HepG2 (cell line): ENCODE measurements at regions not wholly inside any gene's neighbourhood (a gene's known extent, or its start where the extent isn't known, plus 50 kb on each side); places are given as distances from the start of the nearest gene placed in this dataset.

ENCODE experiments used
- ATAC-seq: fragments of 200-7000 bp; cut with Tn5 transposase; 3 replicates; pipeline ENCODE4 v1.9.1; 2020; ENCODE audit warnings: mild to moderate bottlenecking, moderate library complexity
- BruUV-seq: library from RNA; stranded (reverse); fragments of 400-500 nt; replicated peaks from 2 replicates; lab custom pipeline; 2021; lab: Mats Ljungman, UMichigan
- CTCF ChIA-PET: fragments of 300-600 bp; formaldehyde crosslinking; extraction: SDS; loops from one replicate; lab custom pipeline; 2021; ENCODE audit warnings: low total read pairs, inconsistent platforms, low intra/inter-chr PET ratio; lab: Yijun Ruan, JAX
- POLR2A ChIA-PET: fragments of 350-600 bp; sonication (Branson Sonifier 250); formaldehyde crosslinking; loops from one replicate; lab custom pipeline; 2020; ENCODE audit warnings: antibody characterized with exemption, inconsistent platforms; lab: Yijun Ruan, JAX
- DNase-seq: peaks from one replicate; pipeline ENCODE4 v3.0.0-alpha.2; 2015; ENCODE audit warnings: low spot score
- FAIRE-seq: peaks from 3 replicates; lab custom pipeline; 2011; peaks lifted over from hg19 to GRCh38; lab: Jason Lieb, UNC
- H2AFZ ChIP-seq: one replicate; pipeline ENCODE4 v1.6.1; 2011; ENCODE audit warnings: low read length, inconsistent platforms
- H3K27ac ChIP-seq: fragments of 300-600 bp; 3 replicates; pipeline ENCODE4 v1.8.0; 2011; ENCODE audit warnings: mixed run types, mild to moderate bottlenecking, mixed read lengths, low read length, inconsistent platforms; ENCODE audit not compliant: insufficient read depth; ENCODE audit errors: extremely low read length
- H3K27me3 ChIP-seq, 2 experiments: fragments of 200-600 bp in 1 of 2; 2 replicates in 1 of 2; 3 replicates in 1 of 2; pipeline versions ENCODE4 v1.6.0 to v1.8.0; 2011; ENCODE audit warnings: low read length in 2 of 2, mild to moderate bottlenecking in 2 of 2, moderate library complexity in 2 of 2, inconsistent platforms in 1 of 2; ENCODE audit not compliant: insufficient read depth in 2 of 2, control insufficient read depth in 1 of 2
- H3K36me3 ChIP-seq, 2 experiments: fragments of 200-600 bp in 1 of 2; replicated peaks in 1 of 2; 2 replicates in 1 of 2; 3 replicates in 1 of 2; pipeline versions ENCODE4 v1.5.1 to v1.8.0; 2011; ENCODE audit warnings: low read length in 2 of 2, inconsistent platforms in 1 of 2; ENCODE audit not compliant: insufficient read depth in 2 of 2, control insufficient read depth in 1 of 2
- H3K4me1 ChIP-seq: 2 replicates; pipeline ENCODE4 v1.5.1; 2012; ENCODE audit warnings: low read length, inconsistent platforms; ENCODE audit not compliant: insufficient read depth
- H3K4me2 ChIP-seq: 2 replicates; pipeline ENCODE4 v1.6.0; 2011; ENCODE audit warnings: low read depth, low read length, inconsistent platforms
- H3K4me3 ChIP-seq, 3 experiments: fragments of 200-600 bp in 1 of 3; sonication (generic), shearing (Covaris generic) in 1 of 3; replicated peaks in 1 of 3; 2 replicates each; pipeline ENCODE4 v1.5.1; 2011 to 2016; ENCODE audit warnings: low read length in 3 of 3, inconsistent platforms in 2 of 3, low read depth in 2 of 3, mild to moderate bottlenecking in 2 of 3, control low read depth in 1 of 3, mixed read lengths in 1 of 3; ENCODE audit not compliant: insufficient read depth in 1 of 3
- H3K79me2 ChIP-seq: one replicate; pipeline ENCODE4 v1.6.1; 2011; ENCODE audit warnings: low read length, inconsistent platforms; ENCODE audit not compliant: insufficient read depth
- H3K9ac ChIP-seq: 2 replicates; pipeline ENCODE4 v1.6.0; 2011; ENCODE audit warnings: mild to moderate bottlenecking, low read depth, low read length, inconsistent platforms; ENCODE audit not compliant: insufficient read depth
- H3K9me3 ChIP-seq: 2 replicates; pipeline ENCODE4 v1.5.1; 2012; ENCODE audit warnings: mild to moderate bottlenecking, low read length
- H4K20me1 ChIP-seq: 2 replicates; pipeline ENCODE4 v1.6.0; 2011; ENCODE audit warnings: inconsistent platforms, mild to moderate bottlenecking, low read length, moderate library complexity; ENCODE audit not compliant: insufficient read depth
- FOXO1 ChIP-seq: sonication (generic); formaldehyde crosslinking; IDR thresholded peaks from 2 replicates; pipeline ENCODE4 v1.4.0; 2020; ENCODE audit warnings: missing genetic modification reagents
- HDAC1 ChIP-seq: sonication (generic); formaldehyde crosslinking; IDR thresholded peaks from 2 replicates; pipeline ENCODE4 v1.5.1; 2020; ENCODE audit warnings: mild to moderate bottlenecking, missing genetic modification reagents
- KDM5A ChIP-seq: fragments of 200-600 bp; sonication (generic); IDR thresholded peaks from 2 replicates; pipeline ENCODE4 v1.7.0; 2018; ENCODE audit warnings: antibody characterized with exemption, mild to moderate bottlenecking, low read length, borderline replicate concordance
- MTA3 ChIP-seq: sonication (generic); formaldehyde crosslinking; IDR thresholded peaks from 2 replicates; pipeline ENCODE4 v1.4.0; 2020; ENCODE audit warnings: missing genetic modification reagents
- NKX3-1 ChIP-seq: sonication (generic); formaldehyde crosslinking; IDR thresholded peaks from 2 replicates; pipeline ENCODE4 v1.5.0; 2020; ENCODE audit warnings: missing genetic modification reagents
- NR2F2 ChIP-seq: IDR thresholded peaks from 2 replicates; pipeline ENCODE4 v1.6.1; 2012; ENCODE audit warnings: low read depth, inconsistent platforms, borderline replicate concordance
- SMAD3 ChIP-seq: sonication (generic); formaldehyde crosslinking; IDR thresholded peaks from 2 replicates; pipeline ENCODE4 v1.4.0; 2020; ENCODE audit warnings: missing genetic modification reagents
- ZFP62 ChIP-seq: sonication (generic); formaldehyde crosslinking; IDR thresholded peaks from 2 replicates; pipeline ENCODE4 v1.4.0; 2020; ENCODE audit warnings: missing genetic modification reagents
- ZNF678 ChIP-seq: sonication (generic); formaldehyde crosslinking; IDR thresholded peaks from 2 replicates; pipeline ENCODE4 v1.4.0; 2020; ENCODE audit warnings: mild to moderate bottlenecking, missing genetic modification reagents
- ZNF746 ChIP-seq: sonication (generic); formaldehyde crosslinking; IDR thresholded peaks from 2 replicates; pipeline ENCODE4 v1.8.0; 2022; ENCODE audit warnings: mild to moderate bottlenecking, missing genetic modification reagents
- WGBS: methylation state at CpG from one replicate; pipeline ENCODE4 v1.1.6; 2017; ENCODE audit warnings: low lambda C conversion rate; 5-methylcytosine and 5-hydroxymethylcytosine counted together
- in situ Hi-C: cut with HindIII; loops from 2 replicates; pipeline ENCODE4 v1.10.0; 2017; ENCODE audit warnings: low pct_unique_long_range_greater_than_20kb; ENCODE audit not compliant: extremely low pct_ligation_motif_present
- intact Hi-C: fragments of 100-400 bp; cut with micrococcal nuclease; formaldehyde crosslinking; loops from one replicate; pipeline ENCODE4 v1.10.0; 2022; ENCODE audit not compliant: unreplicated experiment
- TF ChIP-seq, protein P1 (sequence below): sonication (generic); formaldehyde crosslinking; IDR thresholded peaks from 2 replicates; pipeline ENCODE4 v1.4.0; 2020; ENCODE audit warnings: mild to moderate bottlenecking, low read depth, missing genetic modification reagents
- TF ChIP-seq, protein P2 (sequence below): sonication (generic); formaldehyde crosslinking; IDR thresholded peaks from 2 replicates; pipeline ENCODE4 v1.4.0; 2020; ENCODE audit warnings: missing genetic modification reagents

DNA sequence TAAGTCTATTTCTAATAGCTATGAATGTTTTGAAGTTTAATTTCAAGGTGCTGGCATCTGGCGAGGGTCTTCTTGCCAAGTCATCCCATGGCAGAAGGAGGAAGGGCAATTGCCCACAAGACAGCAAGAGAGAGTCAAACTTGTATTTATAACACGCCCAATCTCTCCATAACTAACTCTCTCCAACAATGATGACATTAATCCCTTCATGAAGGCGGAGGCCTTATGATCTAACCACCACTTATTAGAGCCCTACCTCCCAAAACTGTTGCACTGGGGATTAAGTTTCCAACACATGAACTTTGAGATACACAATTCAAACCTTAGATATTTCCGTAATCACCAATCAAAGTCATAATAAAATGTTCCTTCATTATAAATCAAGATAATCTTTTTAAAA is 406.9 kb downstream of the CNTN6 start:
- DNase-seq (no peak), FAIRE-seq (no peak), ATAC-seq (no peak)
- intact Hi-C loops (no loop called here), in situ Hi-C loops (no loop called here)
- Histone ChIP-seq H3K4me3 (no peak overlapping the region), H3K4me2 (no peak overlapping the region), H2AFZ (no peak overlapping the region), H3K36me3 (no peaks in the 10 kb centered on the region), H3K27ac (no peak overlapping the region), H3K9ac (no peak overlapping the region), H3K79me2 (no peaks in the 10 kb centered on the region), H3K9me3 (peaks cover 83% of the 10 kb centered on the region), H4K20me1 (no peaks in the 10 kb centered on the region), H3K27me3 (no peaks in the 10 kb centered on the region), H3K4me1 (no peaks in the 10 kb centered on the region)
- no peak for TF ChIP-seq ZFP62 (CRISPR knock-in tag)
- TF ChIP-seq ZNF678 (CRISPR knock-in tag) = no peak
- TF ChIP-seq KDM5A = no peak
- no peak for TF ChIP-seq HDAC1 (CRISPR knock-in tag)
- no peak for TF ChIP-seq SMAD3 (CRISPR knock-in tag)
- TF ChIP-seq ZNF746 (CRISPR knock-in tag) = no peak
- TF ChIP-seq NKX3-1 (CRISPR knock-in tag) = no peak
- no TSS peak for BruUV-seq
- WGBS = 1% methylated on average over 4 of the region's 4 CpGs
- POLR2A ChIA-PET = no interaction called here
- CTCF ChIA-PET = no interaction called here

DNA sequence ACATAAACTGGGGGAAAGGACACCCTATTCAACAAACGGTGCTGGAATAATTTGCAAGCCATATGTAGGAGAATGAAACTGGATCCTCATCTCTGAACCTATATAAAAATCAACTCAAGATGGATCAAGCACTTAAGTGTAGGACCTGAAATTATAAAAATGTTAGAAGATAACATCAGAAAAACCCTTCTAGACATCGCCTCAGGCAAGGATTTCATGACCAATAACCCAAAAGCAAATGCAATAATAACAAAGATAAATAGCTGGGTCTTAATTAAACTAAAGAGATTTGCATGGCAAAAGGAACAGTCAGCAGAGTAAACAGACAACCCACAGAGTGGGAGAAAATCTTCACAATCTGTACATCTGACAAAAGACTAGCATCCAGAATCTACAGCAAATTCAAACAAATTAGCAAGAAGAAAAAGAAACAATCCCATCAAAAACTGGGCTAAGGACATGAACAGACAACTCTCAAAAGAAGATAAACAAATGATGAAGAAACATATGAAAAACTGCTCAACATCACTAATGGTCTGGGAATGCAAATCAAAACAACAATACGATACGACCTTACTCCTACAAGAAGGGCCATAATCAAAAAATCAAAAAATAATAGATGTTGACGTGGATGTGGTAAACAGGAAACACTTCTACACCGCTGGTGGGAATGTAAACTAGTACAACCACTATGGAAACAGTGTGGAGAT is 408.7 kb downstream of the CNTN6 start:
- Histone ChIP-seq H3K4me3 (no peak overlapping the region), H3K9ac (no peak overlapping the region), H3K36me3 (no peaks in the 10 kb centered on the region), H3K27ac (no peak overlapping the region), H3K9me3 (peaks cover 74% of the 10 kb centered on the region), H4K20me1 (no peaks in the 10 kb centered on the region), H2AFZ (no peak overlapping the region), H3K27me3 (no peaks in the 10 kb centered on the region), H3K4me2 (no peak overlapping the region), H3K4me1 (no peaks in the 10 kb centered on the region), H3K79me2 (no peaks in the 10 kb centered on the region)
- no peak for DNase-seq
- intact Hi-C loops = no loop called here
- no peak for ATAC-seq
- BruUV-seq = no TSS peak
- WGBS = under 1% methylated on average over 6 of the region's 6 CpGs
- CTCF ChIA-PET = no interaction called here
- POLR2A ChIA-PET = no interaction called here
- no peak for FAIRE-seq
- in situ Hi-C loops = no loop called here
- TF ChIP-seq, protein P1, sequence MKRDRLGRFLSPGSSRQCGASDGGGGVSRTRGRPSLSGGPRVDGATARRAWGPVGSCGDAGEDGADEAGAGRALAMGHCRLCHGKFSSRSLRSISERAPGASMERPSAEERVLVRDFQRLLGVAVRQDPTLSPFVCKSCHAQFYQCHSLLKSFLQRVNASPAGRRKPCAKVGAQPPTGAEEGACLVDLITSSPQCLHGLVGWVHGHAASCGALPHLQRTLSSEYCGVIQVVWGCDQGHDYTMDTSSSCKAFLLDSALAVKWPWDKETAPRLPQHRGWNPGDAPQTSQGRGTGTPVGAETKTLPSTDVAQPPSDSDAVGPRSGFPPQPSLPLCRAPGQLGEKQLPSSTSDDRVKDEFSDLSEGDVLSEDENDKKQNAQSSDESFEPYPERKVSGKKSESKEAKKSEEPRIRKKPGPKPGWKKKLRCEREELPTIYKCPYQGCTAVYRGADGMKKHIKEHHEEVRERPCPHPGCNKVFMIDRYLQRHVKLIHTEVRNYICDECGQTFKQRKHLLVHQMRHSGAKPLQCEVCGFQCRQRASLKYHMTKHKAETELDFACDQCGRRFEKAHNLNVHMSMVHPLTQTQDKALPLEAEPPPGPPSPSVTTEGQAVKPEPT (CRISPR knock-in tag) = no peak
- TF ChIP-seq, protein P2, sequence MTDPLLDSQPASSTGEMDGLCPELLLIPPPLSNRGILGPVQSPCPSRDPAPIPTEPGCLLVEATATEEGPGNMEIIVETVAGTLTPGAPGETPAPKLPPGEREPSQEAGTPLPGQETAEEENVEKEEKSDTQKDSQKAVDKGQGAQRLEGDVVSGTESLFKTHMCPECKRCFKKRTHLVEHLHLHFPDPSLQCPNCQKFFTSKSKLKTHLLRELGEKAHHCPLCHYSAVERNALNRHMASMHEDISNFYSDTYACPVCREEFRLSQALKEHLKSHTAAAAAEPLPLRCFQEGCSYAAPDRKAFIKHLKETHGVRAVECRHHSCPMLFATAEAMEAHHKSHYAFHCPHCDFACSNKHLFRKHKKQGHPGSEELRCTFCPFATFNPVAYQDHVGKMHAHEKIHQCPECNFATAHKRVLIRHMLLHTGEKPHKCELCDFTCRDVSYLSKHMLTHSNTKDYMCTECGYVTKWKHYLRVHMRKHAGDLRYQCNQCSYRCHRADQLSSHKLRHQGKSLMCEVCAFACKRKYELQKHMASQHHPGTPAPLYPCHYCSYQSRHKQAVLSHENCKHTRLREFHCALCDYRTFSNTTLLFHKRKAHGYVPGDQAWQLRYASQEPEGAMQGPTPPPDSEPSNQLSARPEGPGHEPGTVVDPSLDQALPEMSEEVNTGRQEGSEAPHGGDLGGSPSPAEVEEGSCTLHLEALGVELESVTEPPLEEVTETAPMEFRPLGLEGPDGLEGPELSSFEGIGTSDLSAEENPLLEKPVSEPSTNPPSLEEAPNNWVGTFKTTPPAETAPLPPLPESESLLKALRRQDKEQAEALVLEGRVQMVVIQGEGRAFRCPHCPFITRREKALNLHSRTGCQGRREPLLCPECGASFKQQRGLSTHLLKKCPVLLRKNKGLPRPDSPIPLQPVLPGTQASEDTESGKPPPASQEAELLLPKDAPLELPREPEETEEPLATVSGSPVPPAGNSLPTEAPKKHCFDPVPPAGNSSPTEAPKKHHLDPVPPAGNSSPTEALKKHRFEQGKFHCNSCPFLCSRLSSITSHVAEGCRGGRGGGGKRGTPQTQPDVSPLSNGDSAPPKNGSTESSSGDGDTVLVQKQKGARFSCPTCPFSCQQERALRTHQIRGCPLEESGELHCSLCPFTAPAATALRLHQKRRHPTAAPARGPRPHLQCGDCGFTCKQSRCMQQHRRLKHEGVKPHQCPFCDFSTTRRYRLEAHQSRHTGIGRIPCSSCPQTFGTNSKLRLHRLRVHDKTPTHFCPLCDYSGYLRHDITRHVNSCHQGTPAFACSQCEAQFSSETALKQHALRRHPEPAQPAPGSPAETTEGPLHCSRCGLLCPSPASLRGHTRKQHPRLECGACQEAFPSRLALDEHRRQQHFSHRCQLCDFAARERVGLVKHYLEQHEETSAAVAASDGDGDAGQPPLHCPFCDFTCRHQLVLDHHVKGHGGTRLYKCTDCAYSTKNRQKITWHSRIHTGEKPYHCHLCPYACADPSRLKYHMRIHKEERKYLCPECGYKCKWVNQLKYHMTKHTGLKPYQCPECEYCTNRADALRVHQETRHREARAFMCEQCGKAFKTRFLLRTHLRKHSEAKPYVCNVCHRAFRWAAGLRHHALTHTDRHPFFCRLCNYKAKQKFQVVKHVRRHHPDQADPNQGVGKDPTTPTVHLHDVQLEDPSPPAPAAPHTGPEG (CRISPR knock-in tag) = no peak
- TF ChIP-seq FOXO1 (CRISPR knock-in tag) (no peak), NR2F2 (no peak), MTA3 (CRISPR knock-in tag) (no peak)
